HG03565 (cell line): ENCODE measurements at regions not wholly inside any gene's neighbourhood (a gene's known extent, or its start where the extent isn't known, plus 50 kb on each side); places are given as distances from the start of the nearest gene placed in this dataset.

Source experiments
- ATAC-seq: cut with Tn5 transposase; IDR thresholded peaks from one replicate; pipeline ENCODE4 v1.9.1; 2021; ENCODE audit warnings: mild to moderate bottlenecking, moderate library complexity; ENCODE audit not compliant: unreplicated experiment

- ATAC-seq, result no peak
Observed at GRCh38 chr1:82287556-82287955, 486.8 kb downstream of the ADGRL2 start.

GRCh38 chr1:82284213-82284612 lies 483.5 kb downstream of the ADGRL2 start:
- no peak for ATAC-seq

GRCh38 chr1:82279241-82279640 lies 478.5 kb downstream of the ADGRL2 start:
- ATAC-seq, result no peak

- ATAC-seq, result no peak
Observed at GRCh38 chr1:82273816-82274215, 473.1 kb downstream of the ADGRL2 start.

- no peak for ATAC-seq
Observed at GRCh38 chr1:82269431-82269830, 468.7 kb downstream of the ADGRL2 start.

- ATAC-seq, result no peak
Observed at GRCh38 chr1:82268826-82269225, 468.1 kb downstream of the ADGRL2 start.

- no peak for ATAC-seq
Observed at GRCh38 chr1:82266351-82266750, 465.6 kb downstream of the ADGRL2 start.

GRCh38 chr1:82265436-82265835 lies 464.7 kb downstream of the ADGRL2 start:
- no peak for ATAC-seq

- no peak for ATAC-seq
Observed at GRCh38 chr1:82264802-82265201, 464.1 kb downstream of the ADGRL2 start.

- ATAC-seq, result no peak
Observed at GRCh38 chr1:82263396-82263795, 462.7 kb downstream of the ADGRL2 start.

GRCh38 chr1:82260666-82261065 lies 459.9 kb downstream of the ADGRL2 start:
- ATAC-seq, result no peak

GRCh38 chr1:82260051-82260450 lies 459.3 kb downstream of the ADGRL2 start:
- ATAC-seq, result no peak

GRCh38 chr1:82258887-82259286 lies 458.2 kb downstream of the ADGRL2 start:
- no peak for ATAC-seq

GRCh38 chr1:82246050-82246449 lies 445.3 kb downstream of the ADGRL2 start:
- ATAC-seq, result no peak

- ATAC-seq, result no peak
Observed at GRCh38 chr1:82245345-82246014, 444.7 kb downstream of the ADGRL2 start.

- no peak for ATAC-seq
Observed at GRCh38 chr1:82240571-82240970, 439.8 kb downstream of the ADGRL2 start.

GRCh38 chr1:82230667-82231066 lies 429.9 kb downstream of the ADGRL2 start:
- no peak for ATAC-seq

- ATAC-seq, result no peak
Observed at GRCh38 chr1:82227306-82228095, 426.8 kb downstream of the ADGRL2 start.

- ATAC-seq, result peak; percentile 20
Observed at GRCh38 chr1:82226186-82226505, 425.4 kb downstream of the ADGRL2 start.

GRCh38 chr1:82225421-82226185 lies 424.9 kb downstream of the ADGRL2 start:
- ATAC-seq, result peak; percentile 75

GRCh38 chr1:82223091-82223490 lies 422.4 kb downstream of the ADGRL2 start:
- no peak for ATAC-seq

- no peak for ATAC-seq
Observed at GRCh38 chr1:82221721-82222120, 421.0 kb downstream of the ADGRL2 start.
